ENCODE measurements at regions not wholly inside any gene's neighbourhood (a gene's known extent, or its start where the extent isn't known, plus 50 kb on each side); places are given as distances from the start of the nearest gene placed in this dataset.

- DNase-seq = no peak
Measured at GRCh38 chr1:229037806-229038405, 233.0 kb upstream of the RAB4A start.

- DNase-seq = no peak
Measured at GRCh38 chr1:229040630-229041358, 230.1 kb upstream of the RAB4A start.

GRCh38 chr1:229041946-229042345, 229.0 kb upstream of the RAB4A start:
- DNase-seq = no peak

- no peak for DNase-seq
Measured at GRCh38 chr1:229042482-229042881, 228.4 kb upstream of the RAB4A start.

- DNase-seq = peak; percentile 50 to 65
Measured at GRCh38 chr1:229043115-229043514, 227.8 kb upstream of the RAB4A start.

DNA sequence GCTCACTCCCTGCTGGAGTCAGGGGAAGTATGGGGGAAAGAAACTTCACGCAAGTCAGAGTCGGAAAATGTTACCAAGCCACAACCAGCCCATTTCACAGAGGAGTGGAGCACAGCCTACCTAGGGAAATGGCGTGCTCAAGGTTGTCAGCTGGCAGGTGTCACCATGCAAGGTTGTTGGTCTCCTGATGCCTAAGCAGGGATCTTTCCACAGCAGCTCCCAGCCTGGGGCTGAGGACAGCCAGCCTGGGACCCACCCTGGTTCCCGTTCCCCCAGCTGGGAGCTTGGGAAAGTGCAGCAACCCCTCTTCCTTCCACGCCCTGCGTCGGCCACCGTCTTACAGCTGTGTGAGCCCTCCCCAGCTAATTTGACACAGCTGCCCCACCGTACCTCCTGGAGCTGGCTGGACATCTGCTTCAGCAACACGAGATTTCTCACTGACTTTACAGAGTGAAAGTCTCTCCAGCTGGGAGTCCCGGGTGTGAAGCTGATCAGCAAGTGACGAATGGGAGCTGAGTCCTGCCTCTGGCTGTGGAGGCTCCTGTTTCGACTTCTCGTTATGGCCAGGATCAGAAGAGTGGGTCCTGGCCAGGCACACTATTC, 224.6 kb upstream of the RAB4A start:
- DNase-seq = no peak

- DNase-seq = no peak
Measured at GRCh38 chr1:229047161-229047839, 223.6 kb upstream of the RAB4A start.

DNA sequence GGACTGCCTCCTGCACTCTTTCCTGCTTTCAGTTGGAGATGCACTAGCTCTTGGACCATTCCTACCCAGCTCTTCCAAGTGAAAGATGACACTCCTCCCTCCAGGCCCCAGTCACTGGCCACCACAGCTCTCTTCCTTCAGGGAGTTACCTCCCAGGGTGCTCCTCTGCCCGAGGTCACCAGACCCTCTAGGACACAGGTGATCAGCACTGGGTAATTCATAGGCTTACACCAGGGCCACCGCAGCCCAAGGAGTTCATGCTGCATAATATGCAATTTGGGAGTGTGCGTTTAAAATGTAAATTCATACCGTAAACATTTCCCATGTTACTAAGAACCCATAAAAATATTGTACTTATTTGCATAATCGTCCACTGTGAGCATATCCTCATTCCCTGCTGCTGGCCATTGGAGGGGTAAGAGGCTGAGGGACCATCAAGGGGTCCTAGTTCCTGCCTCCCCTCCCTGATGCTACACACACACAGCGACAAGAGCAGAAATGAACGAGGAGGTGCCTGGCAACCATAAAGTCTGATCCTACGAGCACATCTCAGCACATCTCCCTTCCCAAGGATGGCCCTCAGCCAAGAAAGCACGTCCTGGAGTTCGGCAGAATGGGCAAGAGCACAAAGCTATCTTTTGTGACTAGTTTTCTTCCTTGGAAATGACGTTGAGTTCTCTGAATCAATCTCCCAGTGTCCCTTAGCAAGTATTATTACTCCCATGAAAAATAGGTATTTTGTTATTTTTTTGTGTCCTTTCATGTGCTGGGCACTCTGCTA, 222.9 kb upstream of the RAB4A start:
- DNase-seq = no peak

DNA sequence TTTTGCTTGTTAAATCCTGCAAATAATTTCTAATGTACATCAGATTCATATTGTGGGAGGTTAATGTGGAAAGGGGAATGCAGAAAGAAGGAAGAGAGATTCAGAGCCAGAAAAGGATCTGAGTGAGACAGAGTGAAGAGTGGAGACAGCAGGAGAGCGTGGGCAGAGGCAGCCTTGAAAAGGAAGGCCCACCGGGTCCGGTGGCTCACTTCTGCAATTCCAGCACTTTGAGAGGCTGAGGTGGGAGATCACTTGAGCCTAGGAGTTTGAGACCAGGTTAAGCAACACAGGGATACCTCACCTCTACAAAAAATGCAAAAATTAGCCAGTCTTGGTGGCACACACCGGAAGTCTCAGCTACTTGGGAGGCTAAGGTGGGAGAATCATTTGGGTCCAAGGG, 222.0 kb upstream of the RAB4A start:
- no peak for DNase-seq

GRCh38 chr1:229056046-229056445, 214.9 kb upstream of the RAB4A start:
- DNase-seq = no peak

GRCh38 chr1:229058111-229058561, 212.8 kb upstream of the RAB4A start:
- no peak for DNase-seq

DNA sequence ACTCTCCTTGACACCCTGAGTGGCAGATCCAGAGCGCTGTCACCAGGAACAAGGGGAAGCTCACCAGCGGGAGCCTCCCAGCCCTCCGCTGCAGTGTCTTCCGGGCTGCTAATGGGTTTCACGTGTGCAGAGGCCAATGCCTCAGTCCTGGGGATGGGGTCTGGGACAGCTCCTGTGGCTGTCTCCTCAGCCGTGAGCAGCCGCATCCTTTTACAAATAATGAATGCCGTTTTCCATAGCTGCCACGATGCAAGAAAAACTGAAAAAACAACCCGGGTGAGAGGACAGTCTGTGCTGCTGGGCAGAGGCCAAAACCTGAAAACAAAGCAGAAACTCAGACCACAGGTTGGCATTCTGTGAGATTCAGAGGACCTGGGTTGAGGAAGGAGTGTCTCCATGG, 212.2 kb upstream of the RAB4A start:
- DNase-seq = no peak

DNA sequence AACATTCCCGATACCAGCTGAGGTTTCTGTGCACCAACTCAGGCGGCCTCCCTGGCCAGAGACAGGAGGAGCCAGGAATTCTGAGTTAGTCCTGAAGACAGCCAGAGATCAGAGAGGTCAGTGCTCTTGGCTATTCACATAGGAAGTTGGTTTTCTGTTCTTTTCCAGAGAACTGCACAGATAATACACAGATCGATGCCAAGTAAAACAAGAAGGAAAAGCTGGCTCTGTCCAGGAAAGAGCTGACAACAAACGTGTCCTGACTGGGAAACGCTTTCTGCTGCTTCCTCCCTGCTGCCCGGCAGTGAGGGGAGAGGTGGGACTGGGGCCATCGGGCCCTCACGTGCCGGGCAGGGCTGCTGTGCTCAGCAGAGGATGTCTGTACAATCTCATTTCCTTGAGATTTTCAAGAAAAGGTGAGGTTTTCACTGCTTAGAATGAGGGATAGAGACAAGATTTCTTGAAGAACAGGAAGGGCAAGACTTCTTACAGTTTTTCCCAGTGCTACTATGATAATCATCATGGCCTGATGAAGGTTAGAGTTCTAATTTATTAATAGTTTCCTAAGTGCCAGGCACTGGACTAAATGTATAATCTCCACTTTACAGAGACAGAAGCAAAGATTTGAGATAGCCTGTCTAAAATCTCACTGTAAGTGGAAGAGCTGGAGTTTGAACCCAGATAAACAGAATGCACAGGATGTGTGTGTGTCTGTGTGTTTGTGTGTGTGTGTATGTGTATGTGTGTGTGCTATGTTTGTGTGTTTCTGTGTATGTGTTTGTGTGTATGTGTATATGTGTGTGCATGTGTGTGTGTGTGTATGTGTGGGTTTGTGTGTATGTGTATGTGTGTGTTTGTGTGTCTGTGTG, 211.0 kb upstream of the RAB4A start:
- no peak for DNase-seq

GRCh38 chr1:229062135-229062534, 208.8 kb upstream of the RAB4A start:
- no peak for DNase-seq

GRCh38 chr1:229063154-229063773, 207.6 kb upstream of the RAB4A start:
- no peak for DNase-seq

DNA sequence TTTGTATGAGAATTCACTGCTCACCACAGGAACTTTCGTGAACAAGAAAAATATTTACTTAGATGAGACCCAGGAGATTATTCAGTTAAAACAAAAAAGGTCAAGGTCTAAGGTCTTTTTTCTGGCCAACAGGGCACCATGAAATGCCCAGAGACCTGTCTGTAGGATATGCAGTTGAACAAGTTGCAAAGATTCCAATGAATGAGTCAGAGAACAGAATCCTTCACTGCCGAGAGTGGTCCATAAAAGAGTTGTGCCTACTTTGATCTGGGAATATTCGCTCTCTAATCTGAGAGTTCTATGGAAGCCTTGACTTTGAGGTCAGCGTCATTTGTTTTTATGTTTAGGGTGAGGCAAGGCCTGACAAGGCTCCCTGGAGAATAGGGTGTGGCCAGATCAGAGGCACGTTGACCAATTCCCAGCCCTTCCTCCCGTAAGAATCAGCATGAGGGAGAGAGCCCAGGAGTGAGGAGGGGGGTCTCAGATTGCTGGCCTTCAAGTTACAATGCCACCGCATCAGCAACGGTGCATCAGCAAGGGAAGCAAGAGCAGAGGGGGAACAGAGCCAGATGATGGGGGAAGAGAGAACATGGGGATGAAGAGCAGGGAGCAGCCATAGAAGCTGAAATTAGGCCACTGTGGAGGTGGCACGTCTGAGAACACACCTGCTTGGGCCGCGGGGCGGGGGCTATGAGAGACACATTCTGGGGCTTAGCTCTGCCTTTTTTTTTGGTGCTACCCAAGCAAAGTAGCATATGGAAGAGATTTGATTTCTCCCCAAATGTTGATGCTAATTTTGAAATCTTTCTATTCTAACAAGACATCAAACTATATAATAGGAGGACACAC, 206.4 kb upstream of the RAB4A start:
- DNase-seq = no peak

- no peak for DNase-seq
Measured at GRCh38 chr1:229065613-229066012, 205.3 kb upstream of the RAB4A start.

GRCh38 chr1:229066591-229066990, 204.3 kb upstream of the RAB4A start:
- DNase-seq = peak; percentile 9 to 11

DNA sequence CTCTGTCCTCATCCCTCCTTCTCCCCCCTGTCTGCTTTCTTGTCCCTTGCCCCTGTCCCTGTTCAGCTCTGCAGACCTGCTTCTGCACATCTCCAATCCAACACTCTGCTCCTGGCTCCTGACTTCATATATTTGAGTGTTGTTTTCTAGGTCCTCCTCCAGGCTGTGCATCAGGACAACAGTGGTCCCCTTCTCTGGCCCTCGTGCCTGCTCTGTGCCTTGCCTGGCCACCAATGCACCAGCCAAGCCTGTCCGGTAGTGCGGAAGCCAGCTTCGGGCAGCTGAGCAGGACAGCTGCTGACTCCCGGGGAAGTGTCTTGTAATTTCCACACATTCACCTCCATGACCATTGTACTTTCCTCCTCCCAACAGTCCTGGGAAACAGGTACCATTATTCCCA, 203.4 kb upstream of the RAB4A start:
- DNase-seq = no peak

GRCh38 chr1:229068270-229068987, 202.5 kb upstream of the RAB4A start:
- DNase-seq = peak; percentile 99

Measured in AML-193 (cell line).